ENCODE measurements at regions not wholly inside any gene's neighbourhood (a gene's known extent, or its start where the extent isn't known, plus 50 kb on each side); places are given as distances from the start of the nearest gene placed in this dataset.
A peak's percentile ranks its signal among the peaks of the same experiment; 100 is the strongest.

GRCh38 chr3:112738366-112738765 is 97.4 kb upstream of the CCDC80 start:
- TF ChIP-seq MAFK (IDR thresholded peaks at IDR 0.05; ENCODE audit: low read depth, low read length) (no peak), CHD1 (IDR thresholded peaks at IDR 0.05; ENCODE audit: low read depth, low read length) (no peak), BHLHE40 (IDR thresholded peaks at IDR 0.05; ENCODE audit: low read depth, low read length) (no peak), FOS (IDR thresholded peaks at IDR 0.05; ENCODE audit: low read depth, low read length) (no peak), CTCF (conservative IDR thresholded peaks at IDR 0.05; ENCODE audit: low read depth, low read length) (no peak), MAZ (IDR thresholded peaks at IDR 0.05; ENCODE audit: borderline replicate concordance, low read depth, low read length) (no peak), RAD21 (IDR thresholded peaks at IDR 0.05; ENCODE audit: low read length) (no peak), POLR2A (IDR thresholded peaks at IDR 0.05; ENCODE audit: low read depth, low read length) (no peak), CEBPB (IDR thresholded peaks at IDR 0.05; ENCODE audit: low read depth, low read length) (no peak), RCOR1 (IDR thresholded peaks at IDR 0.05; ENCODE audit: insufficient replicate concordance, low read length) (no peak), RFX5 (IDR thresholded peaks at IDR 0.05; ENCODE audit: low read depth, low read length) (no peak), MXI1 (IDR thresholded peaks at IDR 0.05; ENCODE audit: borderline replicate concordance, low read depth, low read length) (no peak), SMC3 (IDR thresholded peaks at IDR 0.05; ENCODE audit: low read depth, low read length) (no peak)
- TF ChIP-seq, protein P1, sequence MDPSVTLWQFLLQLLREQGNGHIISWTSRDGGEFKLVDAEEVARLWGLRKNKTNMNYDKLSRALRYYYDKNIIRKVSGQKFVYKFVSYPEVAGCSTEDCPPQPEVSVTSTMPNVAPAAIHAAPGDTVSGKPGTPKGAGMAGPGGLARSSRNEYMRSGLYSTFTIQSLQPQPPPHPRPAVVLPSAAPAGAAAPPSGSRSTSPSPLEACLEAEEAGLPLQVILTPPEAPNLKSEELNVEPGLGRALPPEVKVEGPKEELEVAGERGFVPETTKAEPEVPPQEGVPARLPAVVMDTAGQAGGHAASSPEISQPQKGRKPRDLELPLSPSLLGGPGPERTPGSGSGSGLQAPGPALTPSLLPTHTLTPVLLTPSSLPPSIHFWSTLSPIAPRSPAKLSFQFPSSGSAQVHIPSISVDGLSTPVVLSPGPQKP (IDR thresholded peaks at IDR 0.05; ENCODE audit: borderline replicate concordance, low read depth, low read length), result no peak
- TF ChIP-seq, protein P2, sequence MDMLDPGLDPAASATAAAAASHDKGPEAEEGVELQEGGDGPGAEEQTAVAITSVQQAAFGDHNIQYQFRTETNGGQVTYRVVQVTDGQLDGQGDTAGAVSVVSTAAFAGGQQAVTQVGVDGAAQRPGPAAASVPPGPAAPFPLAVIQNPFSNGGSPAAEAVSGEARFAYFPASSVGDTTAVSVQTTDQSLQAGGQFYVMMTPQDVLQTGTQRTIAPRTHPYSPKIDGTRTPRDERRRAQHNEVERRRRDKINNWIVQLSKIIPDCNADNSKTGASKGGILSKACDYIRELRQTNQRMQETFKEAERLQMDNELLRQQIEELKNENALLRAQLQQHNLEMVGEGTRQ (IDR thresholded peaks at IDR 0.05; ENCODE audit: low read depth, low read length), result no peak
- Histone ChIP-seq H2AK9ac (replicated peaks; ENCODE audit: low read depth, low read length, poor library complexity) (no peak overlapping the region), H3K4me3 (ENCODE audit: insufficient read depth, low read depth, low read length) (no peak overlapping the region), H3K9me3 (ENCODE audit: control insufficient read depth, insufficient read depth, low read length) (no peaks in the 10 kb centered on the region), H2BK5ac (ENCODE audit: low read depth, low read length, poor library complexity, severe bottlenecking) (no peak overlapping the region), H4K8ac (ENCODE audit: low read depth in 2 of 2, low read length in 2 of 2) (no peak overlapping the region), H4K91ac (ENCODE audit: insufficient read depth, low read depth, low read length) (no peak overlapping the region), H3K79me1 (ENCODE audit: low read depth in 1 of 2, low read length in 2 of 2) (no peaks in the 10 kb centered on the region), H3K36me3 (ENCODE audit: control insufficient read depth, insufficient read depth, low read length) (no peaks in the 10 kb centered on the region), H3K56ac (ENCODE audit: extremely low read depth, insufficient read depth, low read length) (no peak overlapping the region), H3K4me1 (ENCODE audit: control insufficient read depth, insufficient read depth, low read length) (0 out of 2 replicates have a peak, but pooled peaks cover 1% of the 10 kb centered on the region), H3K9ac (ENCODE audit: low read depth, low read length) (no peak overlapping the region), H2BK20ac (ENCODE audit: low read depth, low read length) (no peak overlapping the region), H3K23ac (ENCODE audit: low read depth, low read length) (no peak overlapping the region; the same call in 1 of the 2 replicates), H2AFZ (replicated peaks; ENCODE audit: low read length, poor library complexity) (no peak overlapping the region), H2BK120ac (ENCODE audit: low read depth, low read length) (no peak overlapping the region), H3K4ac (ENCODE audit: low read depth, low read length) (no peak overlapping the region), H3K4me2 (ENCODE audit: low read depth, low read length) (no peak overlapping the region), H3K9me1 (ENCODE audit: insufficient read depth, low read length) (no peaks in the 10 kb centered on the region), H4K20me1 (ENCODE audit: insufficient read depth, low read length) (no peaks in the 10 kb centered on the region), H3K18ac (ENCODE audit: low read depth, low read length) (no peak overlapping the region), H3K14ac (replicated peaks; ENCODE audit: low read depth, low read length) (no peak overlapping the region), H2BK15ac (ENCODE audit: low read depth, low read length) (no peak overlapping the region), H3K27me3 (ENCODE audit: control insufficient read depth, insufficient read depth, low read length) (no peaks in the 10 kb centered on the region), H4K5ac (ENCODE audit: low read depth, low read length) (no peak overlapping the region; the same call in 1 of the 2 replicates), H3K27ac (ENCODE audit: insufficient read depth, low read length) (no peak overlapping the region), H2AK5ac (ENCODE audit: low read depth, low read length) (no peak overlapping the region)
- ChIA-PET POLR2A (ENCODE audit: unreplicated experiment) (no interaction called here), CTCF (interaction anchor here (0.9 kb wide), 1 partner anchor 96 kb away, joined by 4 read pairs; no protein-coding TSS in a partner anchor)
- no peak; the same call in 1 of the 2 replicates for ATAC-seq (ENCODE audit: low read depth)
- peak; percentile 35 for DNase-seq
- intact Hi-C loops (cut with micrococcal nuclease) (loop anchor here (5.0 to 10.0 kb wide), 3 partner anchors 154 to 886 kb away; partner anchors contain the start of gene GTPBP8), in situ Hi-C loops (cut with MboI; ENCODE audit: low sequenced_read_pairs) (loop anchor here (10.0 kb wide), 1 partner anchor 246 kb away; no protein-coding TSS in a partner anchor), dilution Hi-C loops (cut with HindIII; ENCODE audit: low sequenced_read_pairs, unreplicated experiment) (no loop called here)
- no TSS peak for BruUV-seq (replicated peaks)

Measured in IMR-90 (cell line).